T-helper 9 cell (primary cell): ENCODE measurements at regions not wholly inside any gene's neighbourhood (a gene's known extent, or its start where the extent isn't known, plus 50 kb on each side); places are given as distances from the start of the nearest gene placed in this dataset.

ENCODE experiments used
- DNase-seq: peaks from one replicate; pipeline ENCODE4 v3.0.0-alpha.2; 2020

- DNase-seq = no peak
These were observed 149.5 kb upstream of the PTCH1 start for GRCh38 chr9:95666096-95666784.

DNA sequence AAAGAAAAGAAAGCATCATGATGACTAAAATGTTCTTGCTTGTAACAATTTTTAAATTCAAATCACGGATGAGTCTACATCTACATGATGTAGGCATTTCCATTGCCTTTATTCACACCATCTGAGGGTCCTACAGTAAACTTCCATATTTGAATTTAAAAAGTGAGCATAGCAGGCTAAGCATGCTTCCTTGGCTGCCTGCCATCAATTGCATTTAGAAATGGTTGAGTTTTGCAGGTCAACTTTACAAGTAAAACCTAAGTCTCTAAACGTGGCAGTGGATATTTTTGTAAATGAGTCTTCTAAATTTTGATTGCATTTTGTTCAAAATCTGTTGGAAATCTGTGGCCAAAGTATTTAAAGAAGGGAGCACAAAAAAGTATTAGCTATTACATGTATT is 136.5 kb upstream of the PTCH1 start:
- DNase-seq = no peak

DNA sequence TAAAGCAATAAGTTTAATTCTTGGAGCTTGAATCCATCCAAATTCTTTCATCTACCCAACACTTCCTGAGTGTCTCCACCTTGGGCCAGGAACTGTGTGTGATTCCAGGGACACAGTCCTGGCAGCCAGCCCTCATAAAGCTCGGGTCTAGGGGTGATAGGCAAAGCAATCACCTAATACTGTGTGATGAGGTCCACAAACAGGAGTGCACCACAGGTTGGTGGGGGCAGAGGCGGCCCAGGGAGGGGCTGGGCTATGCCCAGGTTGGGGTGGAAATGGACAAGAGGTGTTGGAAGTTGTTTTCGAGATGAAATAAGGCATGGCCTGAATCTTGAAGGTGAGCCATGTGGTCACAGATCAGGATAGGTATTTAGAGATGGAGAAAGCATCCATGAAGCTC is 133.9 kb upstream of the PTCH1 start:
- no peak for DNase-seq

GRCh38 chr9:95649801-95650213 is 133.0 kb upstream of the PTCH1 start:
- no peak for DNase-seq

- no peak for DNase-seq
These were observed 131.5 kb upstream of the PTCH1 start for GRCh38 chr9:95648225-95648624.

GRCh38 chr9:95645992-95646391 is 129.2 kb upstream of the PTCH1 start:
- DNase-seq = no peak

DNA sequence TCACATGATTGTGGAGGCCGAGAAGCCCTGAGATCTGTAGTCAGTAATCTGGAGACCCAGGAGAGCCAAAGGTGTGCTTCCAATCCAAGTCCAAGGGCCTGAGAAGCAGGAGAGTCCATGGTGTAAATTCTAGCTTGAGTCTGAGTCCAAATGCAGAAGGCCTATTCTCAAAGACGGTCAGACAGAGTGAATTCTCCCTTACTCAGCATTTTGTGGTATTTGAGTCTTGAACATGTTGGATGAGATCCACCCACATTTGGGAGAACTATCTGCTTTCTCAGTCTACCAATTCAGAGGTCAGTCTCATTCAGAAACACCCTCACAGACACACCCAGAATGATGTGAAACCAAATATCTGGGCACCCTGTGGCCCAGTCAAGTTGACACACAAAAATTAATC is 128.8 kb upstream of the PTCH1 start:
- DNase-seq = no peak

- DNase-seq = no peak
These were observed 127.6 kb upstream of the PTCH1 start for GRCh38 chr9:95644377-95644776.

- no peak for DNase-seq
These were observed 126.8 kb upstream of the PTCH1 start for GRCh38 chr9:95643619-95644018.

DNA sequence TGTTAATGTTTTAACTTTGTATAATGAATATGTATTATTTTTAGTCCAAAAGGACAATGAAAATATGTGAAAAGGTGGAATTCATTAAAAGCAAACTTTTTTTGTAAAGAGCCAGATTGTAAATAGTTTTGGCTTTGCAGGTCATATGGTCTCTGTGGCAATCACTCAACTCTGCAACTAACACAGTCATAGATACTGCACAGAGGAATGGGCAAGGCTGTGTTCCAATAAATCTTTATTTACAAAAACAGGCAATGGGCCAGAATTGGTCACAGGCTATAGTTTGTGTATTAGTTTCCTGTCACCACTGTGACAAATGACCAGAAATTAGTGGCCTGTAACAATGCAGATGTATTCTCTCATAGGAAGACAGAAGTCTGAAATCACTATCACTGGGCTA is 125.4 kb upstream of the PTCH1 start:
- no peak for DNase-seq

- no peak for DNase-seq
These were observed 124.8 kb upstream of the PTCH1 start for GRCh38 chr9:95641586-95641985.

- DNase-seq = no peak
These were observed 123.6 kb upstream of the PTCH1 start for GRCh38 chr9:95640336-95640735.

GRCh38 chr9:95635986-95636671 is 119.4 kb upstream of the PTCH1 start:
- no peak for DNase-seq

DNA sequence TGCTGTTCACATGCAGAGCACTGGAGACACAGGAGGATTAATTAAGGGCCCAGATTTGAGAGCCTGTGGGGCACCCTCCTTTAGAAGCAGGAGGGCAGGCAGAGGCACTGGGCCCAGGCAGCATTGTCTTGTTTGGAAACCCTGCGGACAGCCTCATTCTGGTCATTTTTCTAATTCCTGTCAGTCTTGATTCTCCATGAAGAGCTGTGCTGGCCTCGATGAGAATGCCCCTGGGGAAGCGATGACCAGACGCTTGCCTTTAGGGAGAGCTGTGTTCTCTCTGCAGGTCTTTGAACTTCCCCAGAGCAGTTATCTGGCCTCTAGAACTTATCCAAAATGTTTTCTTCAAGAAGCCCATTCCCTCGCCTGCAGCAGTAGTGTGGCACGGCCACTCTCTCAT is 117.8 kb upstream of the PTCH1 start:
- DNase-seq = no peak

DNA sequence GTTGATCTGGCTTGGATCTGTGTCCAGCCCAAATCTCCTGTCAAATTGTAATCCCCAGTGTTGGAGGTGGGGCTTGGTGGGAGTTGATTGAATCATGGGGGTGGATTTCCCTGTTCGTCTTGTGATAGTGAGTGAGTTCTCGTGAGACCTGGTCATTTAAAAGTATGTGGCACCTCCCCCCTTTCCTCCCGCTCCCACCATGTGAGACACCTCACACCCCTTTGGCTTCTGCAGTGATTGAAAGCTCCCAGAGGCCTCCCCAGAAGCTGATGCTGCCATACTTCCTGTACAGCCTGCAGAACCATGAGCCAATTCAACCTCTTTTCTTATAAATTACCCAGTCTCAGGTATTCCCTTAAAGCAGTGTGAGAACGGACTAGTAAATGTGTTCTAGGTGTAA is 117.3 kb upstream of the PTCH1 start:
- no peak for DNase-seq

DNA sequence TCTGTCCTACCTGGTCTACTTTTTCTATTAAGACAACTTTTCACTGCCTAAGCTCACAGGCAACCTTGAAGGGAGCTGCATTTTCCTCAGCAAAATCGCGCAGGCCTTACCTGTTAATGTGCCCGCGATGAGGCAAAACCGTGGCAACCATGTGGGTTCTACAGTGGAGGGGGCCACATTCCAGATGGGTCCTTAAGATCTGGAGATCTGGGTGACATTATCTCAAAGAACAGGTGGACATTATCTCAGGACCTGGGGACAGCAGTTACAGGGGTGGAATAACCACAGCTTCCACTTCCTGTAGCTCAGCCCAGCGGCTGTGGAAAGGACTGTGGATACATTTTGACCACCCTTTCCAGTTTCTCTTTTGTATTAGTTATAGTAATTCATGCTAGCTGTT is 112.8 kb upstream of the PTCH1 start:
- no peak for DNase-seq

DNA sequence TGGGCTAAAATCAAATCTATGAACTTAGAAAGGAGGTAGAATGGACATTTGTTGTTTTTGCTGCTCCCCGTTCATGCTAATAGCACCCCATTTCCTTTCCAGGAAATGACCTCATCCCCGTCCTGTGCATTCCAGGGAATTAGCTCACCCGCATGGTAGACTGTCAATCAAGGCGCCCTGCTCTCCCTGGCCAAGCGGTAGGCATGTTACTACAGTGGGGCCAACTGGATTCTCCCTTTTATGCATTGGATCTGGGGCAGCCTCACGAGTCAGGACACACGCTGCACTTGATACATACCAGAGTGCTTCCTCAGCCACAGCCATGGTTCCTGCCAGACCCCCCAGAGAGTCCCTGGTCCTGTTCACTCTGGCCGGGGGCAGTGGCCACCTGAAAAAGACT is 111.0 kb upstream of the PTCH1 start:
- no peak for DNase-seq

- no peak for DNase-seq
These were observed 110.3 kb upstream of the PTCH1 start for GRCh38 chr9:95626885-95627558.

- DNase-seq = no peak
These were observed 109.6 kb upstream of the PTCH1 start for GRCh38 chr9:95626341-95626740.

- no peak for DNase-seq
These were observed 106.9 kb upstream of the PTCH1 start for GRCh38 chr9:95623640-95624039.

DNA sequence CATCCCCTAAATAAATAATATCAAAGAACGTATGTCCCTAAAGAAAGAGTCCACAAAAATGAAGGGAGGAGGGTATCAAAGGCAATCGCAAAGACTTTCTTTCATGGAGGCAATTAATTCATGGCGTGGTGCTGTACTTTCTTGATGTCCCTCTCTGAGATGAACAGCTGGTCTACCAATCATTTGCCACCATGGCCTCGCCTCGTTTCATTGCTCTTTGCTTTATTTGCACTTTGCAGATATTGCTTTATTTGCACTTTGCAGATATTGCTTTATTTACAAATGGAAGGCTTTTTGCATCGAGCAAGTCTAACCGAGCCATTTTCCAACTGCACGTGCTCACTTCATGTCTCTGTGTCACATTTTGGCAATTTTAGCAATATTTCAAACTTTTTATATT is 104.0 kb upstream of the PTCH1 start:
- no peak for DNase-seq

GRCh38 chr9:95620314-95620713 is 103.5 kb upstream of the PTCH1 start:
- DNase-seq = no peak

DNA sequence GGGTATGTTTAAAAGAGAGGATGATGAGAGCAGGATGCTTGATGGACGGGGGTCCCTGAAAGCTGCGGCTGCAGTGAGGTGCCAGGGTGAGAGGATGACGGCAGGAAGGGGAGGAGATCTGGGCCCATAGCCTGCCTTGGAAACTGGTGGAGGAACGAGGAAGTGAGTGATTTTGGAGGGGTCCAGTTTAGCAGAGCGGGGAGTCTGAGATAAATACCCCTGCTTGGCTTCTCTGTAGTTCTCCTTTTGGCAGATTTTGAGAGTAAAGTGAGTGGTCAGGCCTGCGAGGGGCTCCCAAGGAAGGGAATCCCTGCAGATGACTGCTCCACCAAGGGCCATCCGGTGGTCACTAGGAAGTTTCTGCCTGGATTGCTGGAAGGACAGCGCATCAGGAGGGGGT is 98.5 kb upstream of the PTCH1 start:
- no peak for DNase-seq

DNA sequence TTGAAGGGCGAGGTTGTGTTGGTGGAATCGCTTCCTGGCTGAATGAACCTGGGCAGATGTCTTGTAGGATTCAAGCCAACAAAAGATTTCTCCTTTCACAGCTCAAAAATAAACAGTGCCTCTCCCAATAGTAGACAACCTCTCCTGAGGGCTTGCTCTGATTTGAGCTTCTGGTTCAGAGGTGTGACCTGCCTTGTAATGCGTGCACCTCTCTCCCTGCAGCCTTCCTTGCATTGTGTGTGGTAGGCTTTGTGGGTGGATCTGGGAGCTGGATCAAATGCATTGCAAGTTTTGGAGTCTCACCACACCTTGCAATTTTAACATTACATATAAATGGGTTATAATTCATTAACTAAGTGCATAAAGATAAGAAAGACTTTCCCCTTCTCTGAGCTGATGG is 96.9 kb upstream of the PTCH1 start:
- DNase-seq = no peak
